Inflammatory macrophage treated with lipopolysaccharide for 4 hours (primary cell): ENCODE measurements at regions not wholly inside any gene's neighbourhood (a gene's known extent, or its start where the extent isn't known, plus 50 kb on each side); places are given as distances from the start of the nearest gene placed in this dataset.
"Not testable (repeated sequence)": the region's sequence is repeated elsewhere in the genome, so short reads cannot be mapped to it uniquely, and the experiment has no call there.

ENCODE experiments used
- DNase-seq: peaks from one replicate; pipeline ENCODE4 v3.0.0-alpha.2; 2020

DNA sequence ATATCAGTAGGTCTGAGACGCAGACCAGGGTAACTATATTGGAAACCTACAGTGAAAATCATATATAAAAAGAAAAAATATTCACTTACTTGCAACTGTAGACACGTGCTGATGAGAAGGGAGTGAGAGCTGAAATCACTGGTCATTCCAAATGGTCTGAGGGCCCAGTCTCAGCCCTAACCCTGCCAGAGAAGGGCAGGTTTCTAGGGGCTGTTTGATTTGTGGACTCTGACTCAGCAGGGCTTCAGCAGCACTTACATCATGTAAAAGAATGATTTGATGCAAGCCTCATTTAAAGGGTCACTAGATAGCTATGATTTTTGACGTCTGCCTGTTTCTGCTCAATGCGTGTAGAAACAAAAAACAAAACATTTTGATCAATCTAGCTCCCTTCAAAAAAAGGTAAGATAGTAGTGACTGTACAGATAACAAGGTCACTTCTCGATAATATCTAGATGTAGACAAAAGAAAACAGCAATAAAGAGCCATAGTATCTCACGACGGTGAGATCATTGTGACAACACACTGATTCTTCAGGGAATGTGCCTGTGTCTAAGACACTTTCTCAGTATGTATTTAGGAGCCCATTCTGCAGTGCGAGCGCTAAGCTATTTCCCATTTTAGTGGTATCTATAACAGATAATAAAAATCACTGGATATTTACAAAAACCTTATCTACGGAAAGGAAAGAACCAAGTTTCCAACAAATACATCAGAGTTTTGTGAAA, 307.2 kb downstream of the HIVEP2 start:
- no peak for DNase-seq

GRCh38 chr6:142642651-142643050, 302.3 kb downstream of the HIVEP2 start:
- DNase-seq, result no peak

DNA sequence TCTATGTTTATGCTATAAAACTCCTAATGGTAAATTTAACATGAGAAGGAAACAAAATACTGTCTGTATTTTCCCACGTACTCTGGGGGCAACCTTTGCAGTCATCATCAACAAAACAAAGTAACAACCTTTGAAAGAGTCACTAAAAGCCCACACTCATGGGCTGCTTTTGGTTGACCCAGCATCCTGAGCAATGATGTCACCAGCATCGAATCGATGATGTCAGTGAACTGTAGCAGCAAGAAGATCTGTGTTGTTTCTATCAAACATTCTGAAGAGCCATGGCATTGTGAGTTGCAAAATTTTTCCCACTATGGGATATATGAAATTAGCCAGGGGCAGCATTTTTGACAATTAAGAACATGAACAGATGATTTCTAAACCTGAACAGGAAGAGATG, 300.1 kb downstream of the HIVEP2 start:
- no peak for DNase-seq

- no peak for DNase-seq
Observed at GRCh38 chr6:142645663-142646062, 299.3 kb downstream of the HIVEP2 start.

- no peak for DNase-seq
Observed at GRCh38 chr6:142647449-142648035, 297.4 kb downstream of the HIVEP2 start.

GRCh38 chr6:142648036-142648451, 296.9 kb downstream of the HIVEP2 start:
- no peak for DNase-seq

- no peak for DNase-seq
Observed at GRCh38 chr6:142648526-142648925, 296.4 kb downstream of the HIVEP2 start.

- not testable (repeated sequence) for DNase-seq
Observed at GRCh38 chr6:142649438-142650234, 295.3 kb downstream of the HIVEP2 start.

DNA sequence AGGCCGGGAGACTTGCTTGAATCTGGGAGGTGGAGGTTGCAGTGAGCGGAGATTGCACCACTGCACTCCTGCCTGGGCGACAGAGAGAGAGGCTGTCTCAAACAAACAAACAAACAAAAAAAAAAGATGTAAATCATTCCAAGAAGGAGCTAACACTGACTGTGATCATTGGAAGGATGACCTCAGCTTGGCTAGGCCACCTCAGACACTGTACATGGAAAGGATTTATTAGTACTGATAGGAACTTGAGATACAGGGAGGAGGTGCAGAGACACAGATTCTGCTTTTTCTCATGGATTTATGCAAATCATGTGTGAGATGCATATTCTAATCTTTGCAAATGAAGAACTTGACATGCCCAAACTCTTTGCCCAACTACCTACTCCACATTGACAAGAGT, 293.6 kb downstream of the HIVEP2 start:
- no peak for DNase-seq

DNA sequence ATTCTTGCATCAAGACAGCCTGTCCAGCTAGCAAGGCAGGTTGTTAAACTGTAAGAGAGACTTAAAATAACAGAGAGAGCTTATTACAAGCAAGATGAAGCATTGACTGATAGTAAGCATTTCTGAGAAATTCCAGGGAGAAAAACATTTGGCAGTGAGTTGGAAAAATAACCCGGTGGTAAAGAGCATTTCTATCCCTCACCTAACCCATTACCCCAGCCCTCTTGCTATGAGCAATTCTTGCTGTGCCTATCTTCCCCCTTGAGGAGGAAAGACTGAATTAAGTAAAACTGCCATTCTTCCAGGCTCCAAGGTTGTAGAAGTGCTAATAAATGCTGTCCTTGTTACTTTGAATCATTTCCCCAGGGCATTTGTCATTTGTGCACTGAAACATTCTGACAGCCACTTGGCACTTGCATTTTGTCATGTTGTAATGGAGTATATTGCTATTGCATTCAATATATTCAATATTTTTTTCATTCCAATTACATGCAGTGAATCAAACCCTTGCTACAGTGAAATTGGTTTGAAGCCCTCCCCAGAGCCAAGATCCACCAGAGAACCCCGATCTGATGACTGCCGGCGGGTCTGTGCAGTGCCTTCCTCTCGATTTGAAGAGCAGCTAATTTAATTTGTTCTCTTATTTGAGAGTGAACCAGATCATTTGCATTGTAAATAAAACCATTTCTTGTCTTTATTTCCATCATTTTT, 291.1 kb downstream of the HIVEP2 start:
- DNase-seq, result no peak

DNA sequence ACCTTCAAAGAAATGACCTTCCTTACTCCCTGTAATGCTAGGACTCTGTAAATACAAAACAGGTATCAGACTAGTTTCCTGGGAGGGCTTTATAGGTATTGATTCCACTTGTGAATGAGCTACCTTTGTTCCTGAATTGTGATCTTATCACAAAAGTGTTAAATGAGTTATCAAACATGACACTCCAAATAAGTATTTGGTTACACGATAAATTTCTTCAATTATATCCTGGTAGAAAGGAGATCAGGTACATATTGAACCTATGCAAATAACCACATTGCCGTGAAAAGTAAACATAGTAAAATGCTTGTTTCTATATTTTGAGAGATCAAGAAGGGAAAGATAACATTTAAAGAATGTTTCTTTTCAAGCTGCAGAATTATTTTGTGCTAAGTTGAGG, 285.3 kb downstream of the HIVEP2 start:
- no peak for DNase-seq

DNA sequence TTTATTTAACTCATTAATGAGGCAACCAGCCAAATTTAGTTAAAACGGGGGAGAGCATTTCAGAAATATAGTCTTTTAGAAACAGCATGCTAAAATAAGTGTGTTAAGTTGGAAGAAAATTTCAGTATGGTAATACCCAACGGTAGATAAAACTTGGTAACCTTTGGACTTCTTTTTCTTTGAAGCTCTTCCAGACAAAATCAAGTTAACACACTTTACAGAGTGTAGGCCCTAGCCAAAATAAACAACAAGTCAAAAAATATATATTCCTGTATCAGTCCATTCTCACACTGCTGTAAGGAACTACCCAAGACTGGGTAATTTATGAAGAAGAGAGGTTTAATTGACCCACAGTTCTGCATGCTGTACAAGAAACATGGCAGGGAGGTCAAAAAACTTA, 279.6 kb downstream of the HIVEP2 start:
- no peak for DNase-seq

DNA sequence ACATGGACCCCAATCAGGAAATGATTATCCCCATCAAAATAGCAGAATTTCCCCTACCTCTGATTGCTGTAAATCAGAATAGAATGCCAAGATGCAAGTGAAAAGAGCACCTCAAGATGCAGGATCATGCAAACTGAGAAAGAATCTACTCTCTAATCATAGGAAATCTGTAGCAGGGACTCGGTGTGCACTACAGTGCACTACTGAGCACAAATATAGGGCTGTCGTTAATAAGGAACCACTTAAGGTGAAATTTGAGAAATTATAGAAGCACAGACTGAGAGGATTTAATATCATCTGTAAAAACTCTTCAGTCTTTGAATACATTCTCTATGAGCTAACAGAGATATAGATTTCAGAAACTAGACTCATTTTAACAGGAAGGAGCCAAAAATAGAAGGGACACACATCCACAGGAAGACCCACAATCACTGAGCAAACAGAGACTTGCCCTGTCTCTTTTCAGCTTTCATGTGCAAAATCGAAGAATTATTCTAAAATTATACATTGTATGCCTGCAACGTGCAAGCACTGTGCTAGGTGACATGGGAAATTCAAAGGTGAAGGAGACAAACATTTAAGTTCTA, 278.3 kb downstream of the HIVEP2 start:
- DNase-seq, result no peak

DNA sequence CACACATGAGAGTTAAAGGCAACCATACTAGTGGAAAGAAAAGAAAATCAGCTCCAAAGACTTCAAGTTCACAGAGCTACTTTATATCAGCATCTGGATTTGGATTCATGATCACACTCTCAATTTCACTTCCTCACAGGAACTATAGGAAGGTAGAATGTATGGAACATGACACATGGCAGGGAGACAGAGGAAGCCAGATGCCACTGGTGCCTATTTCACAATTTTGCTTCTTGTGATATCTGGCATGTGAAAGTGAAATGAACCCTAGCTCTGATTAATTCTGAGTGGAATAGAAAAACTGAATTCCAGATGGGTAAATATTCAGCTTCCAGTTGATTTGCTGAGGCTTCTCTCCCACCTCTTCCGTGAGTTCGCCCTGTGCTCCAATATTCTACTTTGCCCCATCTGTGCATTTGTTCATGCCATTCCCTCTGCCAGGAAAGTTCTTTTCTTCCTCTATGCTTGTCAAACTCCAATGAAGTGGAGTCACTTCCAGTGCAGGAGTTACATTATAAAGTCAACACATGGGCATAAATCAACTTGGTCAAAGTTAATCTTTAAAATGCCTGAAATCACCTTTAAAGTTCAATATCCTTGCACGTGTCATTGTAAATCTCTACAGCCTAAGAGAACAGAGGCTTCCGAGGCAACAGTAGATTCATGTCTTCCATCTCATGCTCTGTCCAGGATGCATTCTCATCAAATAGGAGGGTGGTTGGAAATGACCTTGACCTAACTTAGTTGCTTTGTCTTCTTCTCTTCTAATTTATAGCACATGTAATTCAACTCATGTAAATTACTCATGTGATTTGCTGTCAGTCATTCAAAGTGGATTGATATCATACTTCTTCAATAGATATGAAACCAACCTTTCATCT, 275.3 kb downstream of the HIVEP2 start:
- DNase-seq, result peak; percentile 82

- no peak for DNase-seq
Observed at GRCh38 chr6:142671791-142672190, 273.2 kb downstream of the HIVEP2 start.

GRCh38 chr6:142675517-142675916, 269.5 kb downstream of the HIVEP2 start:
- no peak for DNase-seq

- DNase-seq, result no peak
Observed at GRCh38 chr6:142676027-142676443, 268.9 kb downstream of the HIVEP2 start.

DNA sequence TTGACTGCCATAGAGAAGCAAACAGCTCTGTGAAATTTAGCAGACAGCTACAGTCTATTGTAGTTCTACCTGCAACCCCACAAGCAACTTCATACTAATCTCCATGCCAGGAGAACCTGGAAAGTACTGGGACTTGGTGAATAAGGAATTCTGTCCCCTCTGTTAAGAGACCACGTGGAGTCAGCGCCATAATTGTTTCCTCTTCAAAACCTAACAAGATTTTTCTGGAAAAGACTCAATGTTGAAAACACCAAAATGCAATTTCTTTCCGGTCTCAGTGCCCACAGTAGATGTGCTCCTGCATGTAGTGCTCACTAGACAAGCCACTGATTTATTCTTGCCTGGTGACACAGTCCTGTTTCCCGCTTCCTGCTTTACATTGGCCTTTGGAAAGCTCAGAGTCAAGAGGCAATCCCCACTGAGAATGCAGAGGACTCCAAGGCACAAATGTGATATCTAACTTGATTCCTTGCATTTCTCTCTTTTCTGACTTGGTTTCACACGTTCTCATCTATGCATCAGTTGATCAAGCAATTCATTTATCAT, 268.3 kb downstream of the HIVEP2 start:
- DNase-seq, result no peak

GRCh38 chr6:142679907-142680700, 264.9 kb downstream of the HIVEP2 start:
- no peak for DNase-seq

DNA sequence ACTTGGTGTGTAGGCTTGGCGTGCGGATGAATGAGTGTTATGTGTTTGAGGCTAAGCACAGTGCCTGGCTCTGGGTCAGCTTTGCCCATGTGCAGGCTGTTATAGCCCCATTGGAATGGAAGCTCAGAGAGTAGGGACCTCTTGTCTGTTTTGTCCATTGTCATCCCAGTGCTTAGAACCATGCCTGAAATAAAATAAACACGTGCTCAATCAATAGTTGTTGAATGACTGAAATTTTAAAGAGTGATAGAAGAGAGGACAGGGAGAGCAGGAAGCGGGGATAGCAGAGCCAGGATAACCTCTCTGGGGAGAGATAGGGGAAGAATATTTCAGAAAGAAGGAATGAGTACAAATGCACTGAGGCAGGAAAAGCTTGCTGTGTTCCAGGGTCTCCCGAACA, 263.9 kb downstream of the HIVEP2 start:
- DNase-seq, result no peak

DNA sequence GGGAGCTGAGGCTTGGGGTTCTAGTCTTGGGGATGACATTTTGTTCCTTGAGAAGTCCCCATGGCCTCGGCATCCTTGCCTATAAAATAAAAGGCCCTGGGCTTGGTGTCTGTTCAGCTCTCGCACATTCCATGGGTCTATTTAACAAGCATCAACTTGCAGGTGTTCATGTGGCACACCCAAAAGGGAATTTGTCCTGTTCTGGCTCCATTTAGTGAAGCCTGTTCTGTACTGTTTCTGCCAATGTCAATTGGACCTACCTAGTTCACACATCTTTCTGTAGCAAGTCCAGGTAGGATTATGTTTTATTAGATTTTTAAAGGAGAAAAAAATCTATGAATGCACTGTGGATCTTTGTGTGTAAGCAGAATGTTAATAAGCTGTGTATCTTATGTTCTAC, 262.0 kb downstream of the HIVEP2 start:
- no peak for DNase-seq
